ENCODE measurements at regions not wholly inside any gene's neighbourhood (a gene's known extent, or its start where the extent isn't known, plus 50 kb on each side); places are given as distances from the start of the nearest gene placed in this dataset.

DNA sequence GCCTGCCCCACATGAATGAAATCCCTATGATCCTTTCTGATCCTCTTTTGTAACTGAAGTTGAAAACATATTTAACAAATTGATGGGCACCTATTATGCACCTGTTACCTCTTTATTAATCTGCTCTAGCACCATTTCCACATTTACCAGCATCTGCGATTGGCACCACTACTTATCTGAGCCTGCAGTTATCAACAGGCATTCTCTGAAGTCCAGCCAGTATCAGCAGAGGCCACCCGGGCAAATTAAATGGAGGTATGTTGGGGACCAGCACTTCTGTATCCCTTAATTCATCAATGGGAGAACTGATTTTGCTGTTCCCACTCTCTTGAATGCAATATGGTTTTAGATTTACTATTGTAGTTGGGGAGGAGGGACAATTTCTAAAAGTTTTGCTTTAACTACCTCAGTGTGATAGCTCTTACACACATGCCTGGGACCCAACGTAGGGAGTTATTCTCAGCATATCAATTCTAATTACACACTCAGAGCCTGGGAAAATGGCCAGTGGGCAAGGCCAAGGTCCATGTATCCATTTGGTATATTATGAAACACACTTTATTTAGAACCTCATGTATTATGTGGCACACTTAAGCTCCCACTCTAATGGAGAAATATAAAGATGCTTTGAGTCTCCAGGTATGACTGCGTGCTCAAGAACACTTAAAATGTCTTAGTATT, 1927.1 kb upstream of the PCDH7 start:
- ChIA-PET POLR2A (ENCODE audit: partially characterized antibody) (no interaction called here), CTCF (ENCODE audit: partially characterized antibody) (no interaction called here)
- Mint-ChIP-seq H3K36me3 (no peaks in the 10 kb centered on the region), H3K27ac (no peak overlapping the region), H3K4me1 (no peaks in the 10 kb centered on the region), H3K4me3 (no peak overlapping the region), H3K27me3 (no peaks in the 10 kb centered on the region), H3K9me3 (peaks cover 3 to 16% (median 6%) of the 10 kb centered on the region in 8 donors)
- H3K4me1 ChIP-seq (ENCODE audit: insufficient read depth, low read length) = no peaks in the 10 kb centered on the region
- no peak overlapping the region for H3K4me3 ChIP-seq (ENCODE audit: low read length in 2 of 2)
- H3K27ac ChIP-seq (ENCODE audit: low read depth, low read length) = no peak overlapping the region
- intact Hi-C loops (cut with micrococcal nuclease) = no loop called here
- DNase-seq = no peak
- no peaks in the 10 kb centered on the region for H3K36me3 ChIP-seq (ENCODE audit: insufficient read depth, low read length)
- no peaks in the 10 kb centered on the region for H3K9me3 ChIP-seq (ENCODE audit: control insufficient read depth in 1 of 2, low read length in 2 of 2)
- H3K27me3 ChIP-seq (ENCODE audit: insufficient read depth, low read length) = no peaks in the 10 kb centered on the region

DNA sequence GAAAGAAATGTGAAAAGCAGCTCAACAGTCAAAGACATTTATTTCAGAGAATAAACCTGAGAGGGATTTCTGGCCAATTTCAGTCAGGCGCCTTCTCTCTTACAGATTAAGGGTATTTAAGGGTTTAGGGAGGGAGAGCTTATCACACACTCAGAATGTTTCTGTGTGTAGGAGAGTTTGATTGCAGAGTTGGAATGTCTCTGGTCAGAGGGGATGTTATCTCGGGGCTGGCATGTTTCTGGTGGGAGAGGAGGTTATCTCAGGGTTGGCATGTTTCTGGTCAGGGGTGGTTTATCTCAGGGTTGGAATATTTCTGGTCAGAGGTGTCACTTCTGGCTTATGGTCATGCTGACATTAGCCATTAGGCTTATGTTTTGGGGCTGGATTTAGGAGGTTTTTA, 1920.5 kb upstream of the PCDH7 start:
- no peaks in the 10 kb centered on the region for H3K9me3 ChIP-seq (ENCODE audit: control insufficient read depth in 1 of 2, low read length in 2 of 2)
- Mint-ChIP-seq H3K4me1 (no peaks in the 10 kb centered on the region), H3K27ac (no peak overlapping the region), H3K9me3 (peaks cover 0 to 7% (median 3%) of the 10 kb centered on the region in 8 donors), H3K4me3 (no peak overlapping the region), H3K36me3 (no peaks in the 10 kb centered on the region), H3K27me3 (no peaks in the 10 kb centered on the region)
- H3K36me3 ChIP-seq (ENCODE audit: insufficient read depth, low read length) = no peaks in the 10 kb centered on the region
- H3K4me1 ChIP-seq (ENCODE audit: insufficient read depth, low read length) = no peaks in the 10 kb centered on the region
- intact Hi-C loops (cut with micrococcal nuclease) = no loop called here
- POLR2A ChIA-PET (ENCODE audit: partially characterized antibody) = no interaction called here
- CTCF ChIA-PET (ENCODE audit: partially characterized antibody) = no interaction called here
- DNase-seq = no peak
- H3K27ac ChIP-seq (ENCODE audit: low read depth, low read length) = no peak overlapping the region
- no peaks in the 10 kb centered on the region for H3K27me3 ChIP-seq (ENCODE audit: insufficient read depth, low read length)
- no peak overlapping the region for H3K4me3 ChIP-seq (ENCODE audit: low read length in 2 of 2)

DNA sequence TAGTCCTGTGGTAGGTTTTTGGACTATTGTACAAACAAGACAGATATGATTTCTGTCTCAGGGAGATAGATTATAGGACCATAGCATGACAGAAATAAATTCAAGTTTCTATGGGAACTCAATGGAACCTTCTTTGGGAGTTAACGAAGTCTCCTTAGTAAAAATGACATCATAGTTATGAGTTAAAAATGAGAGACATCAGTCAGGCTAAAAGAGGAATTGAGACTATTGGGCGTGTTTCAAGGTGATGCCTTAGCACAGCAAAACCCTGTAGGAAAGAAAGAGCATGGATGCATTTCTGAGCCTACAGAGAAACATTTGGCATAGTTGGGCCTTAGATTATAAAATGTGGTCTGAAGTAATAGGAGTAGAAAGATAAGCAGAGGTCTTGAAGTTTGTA, 1909.1 kb upstream of the PCDH7 start:
- H3K27me3 Mint-ChIP-seq = no peaks in the 10 kb centered on the region
- POLR2A ChIA-PET (ENCODE audit: partially characterized antibody) = no interaction called here
- no peak overlapping the region for H3K4me3 ChIP-seq (ENCODE audit: low read length in 2 of 2)
- no peak for DNase-seq
- intact Hi-C loops (cut with micrococcal nuclease) = no loop called here
- H3K4me1 Mint-ChIP-seq = no peaks in the 10 kb centered on the region
- H3K27me3 ChIP-seq (ENCODE audit: insufficient read depth, low read length) = no peaks in the 10 kb centered on the region
- H3K36me3 ChIP-seq (ENCODE audit: insufficient read depth, low read length) = no peaks in the 10 kb centered on the region
- no peak overlapping the region for H3K4me3 Mint-ChIP-seq
- CTCF ChIA-PET (ENCODE audit: partially characterized antibody) = no interaction called here
- no peak overlapping the region for H3K27ac ChIP-seq (ENCODE audit: low read depth, low read length)
- H3K9me3 ChIP-seq (ENCODE audit: control insufficient read depth in 1 of 2, low read length in 2 of 2) = no peaks in the 10 kb centered on the region
- H3K4me1 ChIP-seq (ENCODE audit: insufficient read depth, low read length) = no peaks in the 10 kb centered on the region
- H3K9me3 Mint-ChIP-seq = peaks cover 5 to 37% (median 20%) of the 10 kb centered on the region in 8 donors
- no peaks in the 10 kb centered on the region for H3K36me3 Mint-ChIP-seq
- H3K27ac Mint-ChIP-seq = no peak overlapping the region

DNA sequence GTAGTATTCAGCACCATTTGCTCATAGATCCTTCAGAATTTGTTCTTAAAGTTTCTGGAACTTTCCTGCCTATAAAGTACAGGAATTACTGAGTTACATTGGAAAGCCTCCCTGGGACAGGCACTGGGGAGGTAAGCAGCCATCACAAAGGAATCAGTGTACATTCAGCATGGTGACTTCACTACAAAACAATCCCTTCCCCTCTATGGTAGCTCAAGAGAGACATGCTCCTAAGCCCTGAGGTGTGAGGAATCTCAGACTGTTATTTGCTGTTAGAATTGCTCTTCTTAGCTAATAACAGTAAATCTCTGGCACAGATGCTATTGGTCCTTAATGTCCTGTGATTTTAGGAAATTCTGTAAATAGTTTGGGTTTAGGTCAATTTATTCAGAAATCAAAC, 1898.0 kb upstream of the PCDH7 start:
- ChIA-PET POLR2A (ENCODE audit: partially characterized antibody) (no interaction called here), CTCF (ENCODE audit: partially characterized antibody) (no interaction called here)
- Histone ChIP-seq H3K27ac (ENCODE audit: low read depth, low read length) (no peak overlapping the region), H3K27me3 (ENCODE audit: insufficient read depth, low read length) (no peaks in the 10 kb centered on the region), H3K4me1 (ENCODE audit: insufficient read depth, low read length) (no peaks in the 10 kb centered on the region), H3K4me3 (ENCODE audit: low read length in 2 of 2) (no peak overlapping the region), H3K36me3 (ENCODE audit: insufficient read depth, low read length) (no peaks in the 10 kb centered on the region), H3K9me3 (ENCODE audit: control insufficient read depth in 1 of 2, low read length in 2 of 2) (no peaks in the 10 kb centered on the region)
- DNase-seq = no peak
- peaks cover 0 to 26% (median 14%) of the 10 kb centered on the region in 8 donors for H3K9me3 Mint-ChIP-seq
- no peak overlapping the region for H3K27ac Mint-ChIP-seq
- no peaks in the 10 kb centered on the region for H3K36me3 Mint-ChIP-seq
- H3K27me3 Mint-ChIP-seq = no peaks in the 10 kb centered on the region
- intact Hi-C loops (cut with micrococcal nuclease) = no loop called here
- peaks cover 0 to under 1% (median 0%) of the 10 kb centered on the region in 4 donors for H3K4me1 Mint-ChIP-seq
- no peak overlapping the region for H3K4me3 Mint-ChIP-seq

DNA sequence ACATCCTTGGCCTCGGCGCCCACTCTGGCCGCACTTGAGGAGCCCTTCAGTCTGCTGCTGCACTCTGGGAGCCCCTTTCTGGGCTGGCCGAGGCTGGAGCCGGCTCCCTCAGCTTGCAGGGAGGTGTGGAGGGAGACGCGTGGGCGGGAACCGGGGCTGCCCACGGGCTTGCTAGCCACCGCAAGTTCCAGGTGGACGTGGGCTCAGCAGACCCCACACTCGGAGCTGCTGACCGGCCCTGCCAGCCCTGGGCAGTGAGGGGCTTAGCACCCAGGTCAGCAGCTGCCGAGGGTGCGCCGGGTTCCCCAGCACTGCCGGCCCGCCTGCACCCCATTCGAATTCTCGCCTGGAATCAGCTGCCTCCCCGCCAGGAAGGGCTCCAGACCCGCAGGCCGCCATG, 1892.3 kb upstream of the PCDH7 start:
- H3K9me3 ChIP-seq (ENCODE audit: control insufficient read depth in 1 of 2, low read length in 2 of 2) = no peaks in the 10 kb centered on the region
- peaks cover 0 to 28% (median 13%) of the 10 kb centered on the region in 8 donors for H3K9me3 Mint-ChIP-seq
- no peaks in the 10 kb centered on the region for H3K36me3 Mint-ChIP-seq
- no peak overlapping the region for H3K27ac Mint-ChIP-seq
- H3K4me3 ChIP-seq (ENCODE audit: low read length in 2 of 2) = no peak overlapping the region
- no peak overlapping the region for H3K27ac ChIP-seq (ENCODE audit: low read depth, low read length)
- ChIA-PET POLR2A (ENCODE audit: partially characterized antibody) (no interaction called here), CTCF (ENCODE audit: partially characterized antibody) (no interaction called here)
- no peaks in the 10 kb centered on the region for H3K36me3 ChIP-seq (ENCODE audit: insufficient read depth, low read length)
- no peak overlapping the region for H3K4me3 Mint-ChIP-seq
- H3K27me3 Mint-ChIP-seq = no peaks in the 10 kb centered on the region
- no peak for DNase-seq
- intact Hi-C loops (cut with micrococcal nuclease) = no loop called here
- H3K4me1 Mint-ChIP-seq = peaks cover 0 to 2% (median 0%) of the 10 kb centered on the region in 4 donors
- no peaks in the 10 kb centered on the region for H3K4me1 ChIP-seq (ENCODE audit: insufficient read depth, low read length)
- H3K27me3 ChIP-seq (ENCODE audit: insufficient read depth, low read length) = no peaks in the 10 kb centered on the region

DNA sequence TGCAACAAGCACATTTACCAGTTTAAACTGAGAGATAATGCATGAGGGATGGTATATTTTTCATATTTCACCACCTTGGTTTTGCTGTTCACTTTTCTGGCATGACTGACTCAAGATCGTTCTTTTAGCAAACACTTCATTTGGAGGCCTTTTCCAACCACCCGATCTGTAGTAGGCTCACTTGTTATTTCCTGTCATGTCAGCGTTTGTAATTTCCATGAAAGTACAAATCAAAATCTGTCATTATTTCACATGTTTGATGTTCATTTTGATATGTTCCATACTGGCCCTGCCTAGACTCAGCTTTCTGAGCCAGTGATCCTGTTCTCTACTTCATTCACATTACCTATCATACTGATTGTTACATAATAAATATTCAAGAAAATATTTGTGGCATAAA, 1888.3 kb upstream of the PCDH7 start:
- Mint-ChIP-seq H3K36me3 (no peaks in the 10 kb centered on the region), H3K27ac (no peak overlapping the region), H3K27me3 (no peaks in the 10 kb centered on the region), H3K4me1 (peaks cover 0 to 2% (median 0%) of the 10 kb centered on the region in 4 donors), H3K4me3 (no peak overlapping the region), H3K9me3 (peaks cover 0 to 19% (median 10%) of the 10 kb centered on the region in 8 donors)
- no peaks in the 10 kb centered on the region for H3K9me3 ChIP-seq (ENCODE audit: control insufficient read depth in 1 of 2, low read length in 2 of 2)
- no peak for DNase-seq
- H3K4me1 ChIP-seq (ENCODE audit: insufficient read depth, low read length) = no peaks in the 10 kb centered on the region
- H3K27ac ChIP-seq (ENCODE audit: low read depth, low read length) = no peak overlapping the region
- H3K4me3 ChIP-seq (ENCODE audit: low read length in 2 of 2) = no peak overlapping the region
- ChIA-PET CTCF (ENCODE audit: partially characterized antibody) (no interaction called here), POLR2A (ENCODE audit: partially characterized antibody) (no interaction called here)
- H3K36me3 ChIP-seq (ENCODE audit: insufficient read depth, low read length) = no peaks in the 10 kb centered on the region
- H3K27me3 ChIP-seq (ENCODE audit: insufficient read depth, low read length) = no peaks in the 10 kb centered on the region
- intact Hi-C loops (cut with micrococcal nuclease) = loop anchor here (10.0 kb wide), 1 partner anchor 57 kb away; no protein-coding TSS in a partner anchor

DNA sequence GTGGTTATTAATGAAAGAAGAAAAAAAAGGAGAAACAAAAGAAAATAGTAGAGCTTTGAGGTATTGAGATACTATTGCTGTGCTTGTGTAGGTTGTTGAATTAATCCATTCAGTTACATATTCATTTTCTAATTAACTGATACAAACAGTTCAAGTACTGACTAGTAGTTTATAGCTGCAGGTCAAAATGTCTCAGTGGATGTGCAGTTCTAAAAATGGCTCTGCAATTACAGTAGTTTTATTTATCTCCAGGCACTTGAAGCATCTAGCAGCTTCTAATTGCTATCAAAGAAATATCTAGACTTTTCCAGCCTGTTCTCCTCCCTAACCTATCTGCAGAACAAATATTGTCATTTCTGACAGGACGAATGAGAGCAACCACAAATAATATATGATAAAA, 1887.7 kb upstream of the PCDH7 start:
- no peaks in the 10 kb centered on the region for H3K4me1 Mint-ChIP-seq
- Histone ChIP-seq H3K36me3 (ENCODE audit: insufficient read depth, low read length) (no peaks in the 10 kb centered on the region), H3K4me1 (ENCODE audit: insufficient read depth, low read length) (no peaks in the 10 kb centered on the region), H3K4me3 (ENCODE audit: low read length in 2 of 2) (no peak overlapping the region), H3K9me3 (ENCODE audit: control insufficient read depth in 1 of 2, low read length in 2 of 2) (no peaks in the 10 kb centered on the region), H3K27me3 (ENCODE audit: insufficient read depth, low read length) (no peaks in the 10 kb centered on the region), H3K27ac (ENCODE audit: low read depth, low read length) (no peak overlapping the region)
- DNase-seq = no peak
- intact Hi-C loops (cut with micrococcal nuclease) = loop anchor here (10.0 kb wide), 1 partner anchor 58 kb away; no protein-coding TSS in a partner anchor
- H3K9me3 Mint-ChIP-seq = peaks cover 0 to 15% (median 8%) of the 10 kb centered on the region in 8 donors
- H3K36me3 Mint-ChIP-seq = no peaks in the 10 kb centered on the region
- H3K27ac Mint-ChIP-seq = no peak overlapping the region
- no peaks in the 10 kb centered on the region for H3K27me3 Mint-ChIP-seq
- no peak overlapping the region for H3K4me3 Mint-ChIP-seq
- ChIA-PET POLR2A (ENCODE audit: partially characterized antibody) (no interaction called here), CTCF (ENCODE audit: partially characterized antibody) (no interaction called here)

DNA sequence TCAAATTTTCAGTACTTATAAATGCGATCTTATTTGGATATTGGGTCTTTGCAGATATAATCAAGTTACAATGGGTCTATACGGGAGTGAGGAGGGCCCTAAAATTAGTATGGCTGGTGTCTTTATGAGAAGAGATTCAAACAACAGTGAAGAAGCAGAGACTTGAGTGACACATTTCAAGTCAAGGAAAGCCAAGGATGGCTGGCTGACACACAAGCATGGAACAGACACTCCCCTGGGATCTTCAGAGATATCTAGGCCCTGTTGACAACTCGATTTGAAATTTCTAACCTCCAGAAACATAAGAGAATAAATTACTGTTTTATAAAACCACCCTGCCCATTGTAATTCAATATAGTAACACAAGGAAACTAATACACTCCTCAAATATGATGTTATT, 1886.0 kb upstream of the PCDH7 start:
- Histone ChIP-seq H3K27ac (ENCODE audit: low read depth, low read length) (no peak overlapping the region), H3K4me1 (ENCODE audit: insufficient read depth, low read length) (no peaks in the 10 kb centered on the region), H3K9me3 (ENCODE audit: control insufficient read depth in 1 of 2, low read length in 2 of 2) (no peaks in the 10 kb centered on the region), H3K4me3 (ENCODE audit: low read length in 2 of 2) (no peak overlapping the region), H3K27me3 (ENCODE audit: insufficient read depth, low read length) (no peaks in the 10 kb centered on the region), H3K36me3 (ENCODE audit: insufficient read depth, low read length) (no peaks in the 10 kb centered on the region)
- Mint-ChIP-seq H3K27me3 (no peaks in the 10 kb centered on the region), H3K4me3 (no peak overlapping the region), H3K9me3 (peaks cover 0 to 13% (median 7%) of the 10 kb centered on the region in 8 donors), H3K27ac (no peak overlapping the region), H3K4me1 (no peaks in the 10 kb centered on the region), H3K36me3 (no peaks in the 10 kb centered on the region)
- POLR2A ChIA-PET (ENCODE audit: partially characterized antibody) = no interaction called here
- CTCF ChIA-PET (ENCODE audit: partially characterized antibody) = no interaction called here
- intact Hi-C loops (cut with micrococcal nuclease) = loop anchor here (10.0 kb wide), 1 partner anchor 59 kb away; no protein-coding TSS in a partner anchor
- no peak for DNase-seq

All from CD4-positive, alpha-beta memory T cell (primary cell).